K562 (cell line): ENCODE measurements at regions not wholly inside any gene's neighbourhood (a gene's known extent, or its start where the extent isn't known, plus 50 kb on each side); places are given as distances from the start of the nearest gene placed in this dataset.

Source experiments
- ATAC-seq: fragments of 200-7000 bp; cut with Tn5 transposase; 3 replicates; pipeline ENCODE4 v1.9.1; 2020; ENCODE audit warnings: moderate library complexity
- BruUV-seq: library from RNA; stranded (reverse); fragments of 400-500 nt; replicated peaks from 2 replicates; lab custom pipeline; 2021; lab: Mats Ljungman, UMichigan
- CTCF ChIA-PET: fragments of 300-600 bp; formaldehyde crosslinking; extraction: SDS; loops from one replicate; lab custom pipeline; 2021; ENCODE audit warnings: low intra/inter-chr PET ratio; lab: Yijun Ruan, JAX
- POLR2A ChIA-PET: fragments of 300-600, 350-650 bp; sonication (Branson Sonifier 250); formaldehyde crosslinking; extraction: SDS; loops from one replicate; lab custom pipeline; 2021; ENCODE audit warnings: antibody characterized with exemption, inconsistent platforms; lab: Yijun Ruan, JAX
- DNase-seq, 4 experiments: peaks; one replicate each; pipeline versions ENCODE4 v3.0.0 to v3.0.0-alpha.2; 2011 to 2018; ENCODE audit warnings: low spot score in 3 of 4, mixed read lengths in 3 of 4; ENCODE audit errors: extremely low read depth in 1 of 4
- FAIRE-seq: peaks from 2 replicates; lab custom pipeline; 2011; peaks lifted over from hg19 to GRCh38; lab: Jason Lieb, UNC
- H2AFZ ChIP-seq: 2 replicates; pipeline ENCODE4 v1.6.0; 2011; ENCODE audit warnings: low read depth, low read length, control low read depth, inconsistent platforms
- H3K27ac ChIP-seq: fragments of 200-600 bp; 3 replicates; pipeline ENCODE4 v1.8.0; 2011; ENCODE audit warnings: low read depth, mild to moderate bottlenecking, control low read depth, inconsistent platforms, low read length, moderate library complexity, mixed read lengths; ENCODE audit errors: extremely low read depth
- H3K27me3 ChIP-seq, 2 experiments: fragments of 300-600 bp in 1 of 2; 2 replicates in 1 of 2; 3 replicates in 1 of 2; pipeline versions ENCODE4 v1.6.0 to v1.8.0; 2011; ENCODE audit warnings: inconsistent platforms in 2 of 2, low read length in 2 of 2, mild to moderate bottlenecking in 1 of 2, mixed read lengths in 1 of 2, moderate library complexity in 1 of 2; ENCODE audit not compliant: control insufficient read depth in 2 of 2, insufficient read depth in 2 of 2
- H3K36me3 ChIP-seq: fragments of 300-600 bp; 3 replicates; pipeline ENCODE4 v1.8.0; 2011; ENCODE audit warnings: mild to moderate bottlenecking, low read length, inconsistent platforms; ENCODE audit not compliant: control insufficient read depth, insufficient read depth
- H3K4me1 ChIP-seq, 2 experiments: fragments of 200-600 bp in 1 of 2; replicated peaks in 1 of 2; 2 replicates in 1 of 2; 3 replicates in 1 of 2; pipeline versions ENCODE4 v1.5.1 to v1.8.0; 2011; ENCODE audit warnings: inconsistent platforms in 2 of 2, low read length in 2 of 2, mild to moderate bottlenecking in 1 of 2, mixed read lengths in 1 of 2, moderate library complexity in 1 of 2; ENCODE audit not compliant: control insufficient read depth in 2 of 2, insufficient read depth in 2 of 2
- H3K4me2 ChIP-seq: 2 replicates; pipeline ENCODE4 v1.6.1; 2011; ENCODE audit warnings: low read length, control low read depth, inconsistent platforms, mixed read lengths; ENCODE audit not compliant: insufficient read depth
- H3K4me3 ChIP-seq: fragments of 200-600 bp; sonication (generic), shearing (Covaris generic); 2 replicates; pipeline ENCODE4 v1.5.1; 2016; ENCODE audit warnings: control low read depth, inconsistent platforms
- H3K79me2 ChIP-seq: fragments of 200-600 bp; 3 replicates; pipeline ENCODE4 v1.8.0; 2011; ENCODE audit warnings: low read length, inconsistent platforms; ENCODE audit not compliant: control insufficient read depth, insufficient read depth
- H3K9ac ChIP-seq, 2 experiments: 2 replicates each; pipeline versions ENCODE4 v1.6.0 to v1.6.1; 2011; ENCODE audit warnings: low read depth in 2 of 2, low read length in 2 of 2, control low read depth in 1 of 2, inconsistent platforms in 1 of 2, mild to moderate bottlenecking in 1 of 2, mixed read lengths in 1 of 2; ENCODE audit not compliant: insufficient read depth in 1 of 2
- H3K9me1 ChIP-seq: one replicate; pipeline ENCODE4 v1.6.0; 2011; ENCODE audit warnings: inconsistent platforms, mild to moderate bottlenecking, low read length, moderate library complexity; ENCODE audit not compliant: control insufficient read depth, insufficient read depth
- H3K9me3 ChIP-seq: replicated peaks from 2 replicates; pipeline ENCODE4 v1.5.1; 2011; ENCODE audit warnings: low read depth, low read length, inconsistent platforms; ENCODE audit not compliant: control insufficient read depth, insufficient read depth
- H4K20me1 ChIP-seq: replicated peaks from 2 replicates; pipeline ENCODE4 v1.6.1; 2011; ENCODE audit warnings: low read length, inconsistent platforms, mixed read lengths; ENCODE audit not compliant: control insufficient read depth, insufficient read depth
- ATF4 ChIP-seq: fragments of 450-650 bp; formaldehyde crosslinking; IDR thresholded peaks from 2 replicates; pipeline ENCODE4 v1.4.0; 2022; ENCODE audit warnings: mild to moderate bottlenecking, moderate library complexity
- COPS2 ChIP-seq: fragments of 450-650 bp; conservative IDR thresholded peaks from 2 replicates; pipeline ENCODE4 v1.6.1; 2016; ENCODE audit warnings: mild to moderate bottlenecking, moderate library complexity
- DPF2 ChIP-seq: fragments of 450-650 bp; IDR thresholded peaks from 2 replicates; pipeline ENCODE4 v1.6.1; 2016
- EP300 ChIP-seq: IDR thresholded peaks from 2 replicates; pipeline ENCODE4 v1.6.1; 2012; ENCODE audit warnings: low read length, improper control_type of control experiment
- FOXA1 ChIP-seq: fragments of 450-650 bp; IDR thresholded peaks from 2 replicates; pipeline ENCODE4 v1.6.1; 2016; ENCODE audit warnings: mild to moderate bottlenecking, borderline replicate concordance
- FOXJ3 ChIP-seq: sonication (generic); formaldehyde crosslinking; IDR thresholded peaks from 2 replicates; pipeline ENCODE4 v1.4.0; 2020; ENCODE audit warnings: mild to moderate bottlenecking, missing genetic modification reagents
- GABPA ChIP-seq: fragments of 200-800 bp; sonication (Bioruptor generic); conservative IDR thresholded peaks from 2 replicates; pipeline ENCODE4 v1.6.1; 2016; ENCODE audit warnings: low read depth, missing genetic modification characterization, missing compliant biosample characterization
- NELFE ChIP-seq: IDR thresholded peaks from 2 replicates; pipeline ENCODE4 v1.6.1; 2011; ENCODE audit warnings: mild to moderate bottlenecking; ENCODE audit not compliant: insufficient read depth, insufficient read length
- NFIX ChIP-seq: fragments of 250-450 bp; sonication (Bioruptor Pico); IDR thresholded peaks from 2 replicates; pipeline ENCODE4 v1.4.0; 2020; ENCODE audit warnings: low read depth, mild to moderate bottlenecking, moderate library complexity
- PHTF2 ChIP-seq: fragments of 250-450 bp; sonication (Bioruptor Pico); IDR thresholded peaks from 2 replicates; pipeline ENCODE4 v1.5.0; 2021; ENCODE audit warnings: mild to moderate bottlenecking
- SIN3B ChIP-seq: fragments of 450-650 bp; IDR thresholded peaks from 2 replicates; pipeline ENCODE4 v1.6.1; 2017; ENCODE audit warnings: low read depth, mild to moderate bottlenecking, moderate library complexity
- SMARCB1 ChIP-seq: IDR thresholded peaks from 2 replicates; pipeline ENCODE4 v1.6.1; 2011; ENCODE audit warnings: improper control_type of control experiment, low read depth; ENCODE audit not compliant: insufficient read length
- SNRNP70 ChIP-seq: fragments of 200-400 bp; formaldehyde crosslinking; optimal IDR thresholded peaks from 2 replicates; pipeline ENCODE3; 2017; ENCODE audit warnings: low read depth, low read length
- WGBS: fragments of 100-300 bp; shearing (Covaris generic); methylation state at CpG from one replicate; pipeline ENCODE4 v1.1.6; 2016; ENCODE audit warnings: low coverage, mixed read lengths; ENCODE audit not compliant: insufficient coverage; ENCODE audit errors: missing lambda C conversion rate; 5-methylcytosine and 5-hydroxymethylcytosine counted together
- in situ Hi-C: fragments of 300-500 bp; cut with MboI; formaldehyde crosslinking; loops from 4 replicates; pipeline ENCODE4 v1.15.0; 2018; ENCODE audit warnings: inconsistent platforms, mixed read lengths
- intact Hi-C: fragments of 100-400 bp; cut with micrococcal nuclease; formaldehyde crosslinking; loops from 2 replicates; pipeline ENCODE4 v1.14.2; 2022

GRCh38 chr2:144745424-144745823, 225.5 kb upstream of the ZEB2 start:
- peak overlapping the region; percentile 40 for H2AFZ ChIP-seq
- no peak for ATAC-seq
- no peaks in the 10 kb centered on the region for H3K9me1 ChIP-seq

More at GRCh38 chr2:144745424-144745823, 225.5 kb upstream of the ZEB2 start:
- CTCF ChIA-PET, result no interaction called here
- DNase-seq (no peak), FAIRE-seq (no peak)
- Histone ChIP-seq H3K27ac (no peak overlapping the region), H3K27me3 (no peaks in the 10 kb centered on the region), H4K20me1 (no peaks in the 10 kb centered on the region), H3K36me3 (no peaks in the 10 kb centered on the region), H3K4me3 (no peak overlapping the region), H3K4me2 (no peak overlapping the region), H3K9ac (no peak overlapping the region), H3K4me1 (no peaks in the 10 kb centered on the region), H3K9me3 (peaks cover 13% of the 10 kb centered on the region)
- no TSS peak for BruUV-seq
- POLR2A ChIA-PET, result no interaction called here
- WGBS, result 41% methylated on average over 6 of the region's 6 CpGs
- TF ChIP-seq EP300, result no peak
- no peak for TF ChIP-seq DPF2
- no peak for TF ChIP-seq GABPA
- TF ChIP-seq SMARCB1, result no peak
- TF ChIP-seq NELFE, result no peak
- TF ChIP-seq PHTF2 (CRISPR knock-in tag), result no peak
- no peak for TF ChIP-seq FOXJ3 (CRISPR knock-in tag)
- no peak for TF ChIP-seq NFIX (CRISPR knock-in tag)
- TF ChIP-seq SIN3B, result no peak
- no peak for TF ChIP-seq COPS2
- TF ChIP-seq SNRNP70, result no peak
- no peak for TF ChIP-seq FOXA1
- TF ChIP-seq ATF4 (CRISPR knock-in tag), result no peak
- TF ChIP-seq, all 486 proteins: peak for 0
- no peaks in the 10 kb centered on the region for H3K79me2 ChIP-seq
- in situ Hi-C loops (no loop called here), intact Hi-C loops (no loop called here)
